ENCODE measurements at regions not wholly inside any gene's neighbourhood (a gene's known extent, or its start where the extent isn't known, plus 50 kb on each side); places are given as distances from the start of the nearest gene placed in this dataset.

DNA sequence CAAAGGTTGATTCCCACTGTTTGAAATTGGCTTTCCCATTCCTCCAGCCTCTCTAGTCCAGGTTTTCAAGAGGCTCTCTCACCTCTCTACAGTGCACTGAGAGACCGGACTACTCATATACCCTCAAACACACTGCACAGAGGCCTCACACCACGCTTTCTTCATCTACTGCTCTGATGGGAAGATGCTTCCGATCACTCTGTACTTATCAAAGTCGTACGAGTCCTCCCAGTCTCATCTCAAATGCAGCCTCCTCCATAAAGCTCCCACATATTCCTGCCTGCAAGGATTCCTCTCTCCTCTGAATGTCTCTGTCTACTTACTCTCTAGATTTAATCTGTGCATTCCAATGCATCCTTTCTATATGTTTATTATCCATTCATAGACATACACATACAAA lies 164.4 kb downstream of the EFNB2 start:
- Histone ChIP-seq H3K27me3 (no peaks in the 10 kb centered on the region), H3K9me3 (no peaks in the 10 kb centered on the region), H3K4me1 (peaks cover 0 to 21% (median 0%) of the 10 kb centered on the region in 9 donors), H3K4me3 (no peak overlapping the region), H3K36me3 (no peaks in the 10 kb centered on the region), H3K27ac (no peak overlapping the region)
- TF ChIP-seq, protein P1, sequence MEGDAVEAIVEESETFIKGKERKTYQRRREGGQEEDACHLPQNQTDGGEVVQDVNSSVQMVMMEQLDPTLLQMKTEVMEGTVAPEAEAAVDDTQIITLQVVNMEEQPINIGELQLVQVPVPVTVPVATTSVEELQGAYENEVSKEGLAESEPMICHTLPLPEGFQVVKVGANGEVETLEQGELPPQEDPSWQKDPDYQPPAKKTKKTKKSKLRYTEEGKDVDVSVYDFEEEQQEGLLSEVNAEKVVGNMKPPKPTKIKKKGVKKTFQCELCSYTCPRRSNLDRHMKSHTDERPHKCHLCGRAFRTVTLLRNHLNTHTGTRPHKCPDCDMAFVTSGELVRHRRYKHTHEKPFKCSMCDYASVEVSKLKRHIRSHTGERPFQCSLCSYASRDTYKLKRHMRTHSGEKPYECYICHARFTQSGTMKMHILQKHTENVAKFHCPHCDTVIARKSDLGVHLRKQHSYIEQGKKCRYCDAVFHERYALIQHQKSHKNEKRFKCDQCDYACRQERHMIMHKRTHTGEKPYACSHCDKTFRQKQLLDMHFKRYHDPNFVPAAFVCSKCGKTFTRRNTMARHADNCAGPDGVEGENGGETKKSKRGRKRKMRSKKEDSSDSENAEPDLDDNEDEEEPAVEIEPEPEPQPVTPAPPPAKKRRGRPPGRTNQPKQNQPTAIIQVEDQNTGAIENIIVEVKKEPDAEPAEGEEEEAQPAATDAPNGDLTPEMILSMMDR (IDR thresholded peaks at IDR 0.05) = no peak
- DNase-seq = no peak
- intact Hi-C loops (cut with DNase I) = no loop called here
- 95 to 96% methylated on average over 5 of the region's 5 CpGs for WGBS, 2 donors
- ATAC-seq = no peak

DNA sequence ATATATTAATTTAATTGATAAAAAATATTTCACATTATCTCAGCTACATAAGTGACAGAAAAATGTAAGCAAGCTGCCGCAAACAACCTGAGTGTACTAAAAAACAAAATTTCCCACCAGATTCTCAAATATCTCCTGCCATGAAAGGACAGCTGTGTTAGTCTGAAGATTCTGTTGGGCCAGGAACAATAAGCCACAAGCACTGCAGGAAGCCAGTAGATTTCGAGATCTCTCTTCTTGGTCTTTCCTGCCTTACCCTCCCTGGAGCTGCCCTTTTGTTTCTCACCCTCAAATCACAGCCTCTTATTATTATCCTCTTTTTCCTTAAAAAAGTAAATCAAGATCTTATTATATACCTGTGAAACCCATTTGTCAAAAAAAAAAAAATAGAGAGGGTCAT lies 165.6 kb downstream of the EFNB2 start:
- WGBS, 2 donors = 88 to 95% methylated on average over 2 of the region's 2 CpGs
- DNase-seq (no peak), ATAC-seq (no peak)
- Histone ChIP-seq H3K4me1 (peaks cover 0 to 21% (median 0%) of the 10 kb centered on the region in 9 donors), H3K9me3 (peaks cover 0 to 8% (median 0%) of the 10 kb centered on the region in 11 donors), H3K36me3 (no peaks in the 10 kb centered on the region), H3K4me3 (no peak overlapping the region), H3K27me3 (no peaks in the 10 kb centered on the region), H3K27ac (no peak overlapping the region)
- intact Hi-C loops (cut with DNase I) = no loop called here
- TF ChIP-seq, protein P1 (IDR thresholded peaks at IDR 0.05) = no peak

DNA sequence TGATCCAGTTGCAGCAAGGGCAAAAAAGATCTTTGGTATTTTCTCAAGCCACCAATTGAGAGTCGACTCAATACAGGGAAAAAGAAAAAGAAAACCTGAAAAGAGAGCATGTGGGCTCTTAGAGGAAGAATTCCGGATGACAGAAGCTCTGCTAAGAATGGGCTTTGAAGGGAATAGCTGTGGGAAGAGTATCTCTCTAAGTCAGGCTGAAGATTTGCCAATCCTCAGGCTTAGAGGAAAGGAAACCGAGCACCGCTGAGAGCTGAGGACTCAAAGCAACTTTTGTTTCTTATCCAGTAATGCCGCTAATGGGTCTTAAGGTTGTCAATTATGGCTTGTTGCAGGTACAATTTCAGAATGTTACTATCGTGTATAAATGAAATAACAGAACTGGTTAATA lies 166.4 kb downstream of the EFNB2 start:
- no peaks in the 10 kb centered on the region for H3K36me3 ChIP-seq
- H3K27me3 ChIP-seq = no peaks in the 10 kb centered on the region
- TF ChIP-seq, protein P1 (IDR thresholded peaks at IDR 0.05) = no peak
- intact Hi-C loops (cut with DNase I) = no loop called here
- peaks cover 0 to 13% (median 4%) of the 10 kb centered on the region in 11 donors for H3K9me3 ChIP-seq
- H3K27ac ChIP-seq = no peak overlapping the region
- WGBS, 2 donors = 84 to 88% methylated on average over 6 of the region's 6 CpGs
- peaks cover 0 to 21% (median 0%) of the 10 kb centered on the region in 9 donors for H3K4me1 ChIP-seq
- no peak overlapping the region for H3K4me3 ChIP-seq
- ATAC-seq = no peak
- no peak for DNase-seq

DNA sequence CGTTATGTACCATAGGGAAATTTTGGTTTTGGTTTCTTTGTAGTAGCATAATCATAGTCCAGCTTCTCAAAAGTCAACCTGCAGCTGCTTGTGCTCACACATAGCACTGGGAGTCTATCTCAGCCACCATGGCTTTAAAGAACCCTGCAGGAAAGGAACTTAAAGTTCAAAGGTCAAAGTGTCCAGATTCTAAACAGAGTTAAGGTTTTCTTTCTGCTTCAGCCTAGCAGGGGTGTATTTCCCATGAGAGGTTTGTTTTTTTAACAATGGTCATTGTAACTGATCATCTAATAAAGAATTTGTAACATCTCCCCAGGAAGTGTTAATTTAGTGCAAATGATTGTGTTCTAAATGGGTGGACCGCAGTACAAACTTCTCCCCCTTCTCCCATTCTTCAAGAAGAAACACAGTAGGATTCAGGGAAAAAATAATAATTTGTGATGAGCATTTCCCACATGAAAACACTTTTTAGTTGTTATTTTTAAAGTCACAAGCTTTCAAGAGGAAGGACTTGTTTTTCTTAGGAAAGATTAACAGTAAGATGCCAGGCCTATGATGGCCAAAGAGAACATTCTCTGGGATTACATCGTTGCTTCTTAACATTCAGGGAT lies 168.0 kb downstream of the EFNB2 start:
- TF ChIP-seq, protein P1 (IDR thresholded peaks at IDR 0.05) = no peak
- Histone ChIP-seq H3K27me3 (no peaks in the 10 kb centered on the region), H3K27ac (no peak overlapping the region), H3K9me3 (peaks cover 0 to 15% (median 4%) of the 10 kb centered on the region in 11 donors), H3K4me3 (no peak overlapping the region), H3K4me1 (peaks cover 0 to 10% (median 0%) of the 10 kb centered on the region in 9 donors), H3K36me3 (no peaks in the 10 kb centered on the region)
- intact Hi-C loops (cut with DNase I) = no loop called here
- ATAC-seq = no peak
- WGBS, 2 donors = 68 to 72% methylated on average over 3 of the region's 3 CpGs
- no peak for DNase-seq
